ENCODE measurements at regions not wholly inside any gene's neighbourhood (a gene's known extent, or its start where the extent isn't known, plus 50 kb on each side); places are given as distances from the start of the nearest gene placed in this dataset.

DNA sequence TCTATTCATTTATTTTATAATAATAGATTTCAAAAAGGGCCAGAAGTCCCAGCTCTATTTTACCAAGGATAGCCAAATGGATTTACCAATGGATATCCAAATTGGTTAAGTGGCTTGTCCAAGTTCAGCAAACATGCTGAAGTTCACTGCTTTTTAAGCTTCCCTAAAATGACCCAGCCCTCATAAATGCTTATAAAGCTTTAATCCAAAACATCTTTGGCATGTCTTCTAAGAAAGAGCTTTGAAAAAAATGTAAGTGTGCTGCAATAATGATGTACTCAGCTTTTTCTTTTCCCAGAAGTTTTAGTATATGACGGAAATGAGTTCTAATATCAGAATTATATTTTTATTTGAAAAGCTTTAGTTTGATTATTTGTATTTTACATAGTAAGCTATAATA lies 451.5 kb upstream of the ADAMTS5 start:
- TF ChIP-seq POLR2A (IDR thresholded peaks at IDR 0.05) = no peak
- no peak for TF ChIP-seq CTCF (IDR thresholded peaks at IDR 0.05)

Measured in uterus (tissue), 2 donors.